ENCODE measurements at regions not wholly inside any gene's neighbourhood (a gene's known extent, or its start where the extent isn't known, plus 50 kb on each side); places are given as distances from the start of the nearest gene placed in this dataset.

- no peak for DNase-seq (ENCODE audit: low read depth in 2 of 3, low spot score in 1 of 3)
Measured at GRCh38 chr10:90398566-90398965, 459.3 kb downstream of the HTR7 start.

- DNase-seq (ENCODE audit: low read depth in 2 of 3, low spot score in 1 of 3) = no peak
Measured at GRCh38 chr10:90399782-90400181, 458.1 kb downstream of the HTR7 start.

GRCh38 chr10:90403211-90404000 is 454.4 kb downstream of the HTR7 start:
- no peak for DNase-seq (ENCODE audit: low read depth in 2 of 3, low spot score in 1 of 3)

GRCh38 chr10:90407131-90407530 is 450.7 kb downstream of the HTR7 start:
- no peak for DNase-seq (ENCODE audit: low read depth in 2 of 3, low spot score in 1 of 3)

DNA sequence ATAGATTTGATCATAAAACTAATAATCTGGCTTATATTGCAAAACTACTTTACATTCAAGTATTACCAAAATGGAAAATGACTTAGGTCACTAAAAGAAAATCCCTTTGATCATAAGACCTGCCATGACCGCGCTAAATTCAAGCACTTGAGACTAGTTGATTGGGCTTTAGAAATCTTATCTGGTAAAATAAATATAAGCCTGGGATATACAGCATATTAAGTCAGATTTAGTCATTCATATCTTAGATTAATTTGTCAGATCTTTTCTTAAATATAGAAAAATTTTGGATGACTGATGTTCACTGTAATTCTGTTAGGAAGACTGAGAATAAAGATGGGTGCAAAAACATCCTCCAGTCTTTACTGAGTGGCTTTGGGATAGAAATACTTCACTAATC is 450.0 kb downstream of the HTR7 start:
- DNase-seq (ENCODE audit: low read depth in 2 of 3, low spot score in 1 of 3) = no peak

DNA sequence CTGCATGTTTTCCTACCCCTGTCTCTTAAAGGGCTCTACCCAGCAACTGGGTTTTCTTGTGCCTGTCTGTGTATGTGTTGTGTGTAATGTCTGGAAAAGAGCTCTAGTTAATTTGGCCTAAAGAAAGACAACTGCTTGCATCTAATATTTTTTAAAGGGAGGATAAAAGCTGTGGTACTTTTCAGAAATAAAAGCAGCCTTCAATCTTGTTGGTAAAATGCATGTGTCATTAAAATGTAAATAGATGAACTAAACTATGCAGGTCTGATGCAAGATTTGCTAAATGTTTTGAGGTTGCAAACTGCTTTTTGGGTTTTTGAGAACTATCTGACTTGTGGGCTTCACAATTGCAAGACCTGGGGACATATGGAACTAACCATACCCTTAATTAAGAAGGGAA is 445.3 kb downstream of the HTR7 start:
- no peak for DNase-seq (ENCODE audit: low read depth in 2 of 3, low spot score in 1 of 3)

DNA sequence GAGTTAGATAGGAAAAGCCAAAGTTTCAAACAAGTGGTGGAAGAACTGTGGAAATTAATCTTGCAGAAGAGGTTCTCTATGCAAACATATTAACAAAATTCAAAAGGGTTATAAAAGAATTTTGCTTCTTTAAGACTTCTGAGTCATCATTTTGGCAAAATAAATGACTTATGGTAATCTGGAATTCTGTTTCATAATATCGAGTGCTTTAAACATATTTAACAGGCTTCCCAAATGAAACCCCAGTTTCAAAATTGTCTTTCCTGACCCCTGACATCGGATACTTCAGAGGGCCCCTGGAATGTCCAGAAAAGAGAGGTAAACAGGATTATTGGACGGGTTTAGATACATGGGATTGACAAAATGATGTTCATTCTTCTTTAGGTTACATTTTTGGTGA is 444.6 kb downstream of the HTR7 start:
- DNase-seq (ENCODE audit: low read depth in 2 of 3, low spot score in 1 of 3) = no peak

DNA sequence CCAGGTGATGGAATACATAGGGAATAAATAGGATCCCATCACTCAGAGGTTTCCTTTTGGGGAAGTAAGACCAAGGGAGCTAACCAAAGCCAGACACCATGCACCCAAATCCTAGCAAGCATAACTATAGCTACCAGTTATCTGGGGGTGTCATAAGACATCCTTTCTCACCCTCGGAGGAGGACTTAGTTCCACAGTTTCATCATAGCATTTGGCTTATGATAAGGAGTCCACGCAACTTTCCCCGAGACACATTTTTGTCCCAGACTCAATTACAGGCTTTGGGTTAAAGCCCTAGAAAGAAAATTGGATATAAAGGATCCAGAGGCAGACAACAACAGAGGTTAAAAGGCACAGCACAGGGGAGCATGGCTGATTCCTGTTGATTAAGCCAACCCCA is 442.9 kb downstream of the HTR7 start:
- no peak for DNase-seq (ENCODE audit: low read depth in 2 of 3, low spot score in 1 of 3)

DNA sequence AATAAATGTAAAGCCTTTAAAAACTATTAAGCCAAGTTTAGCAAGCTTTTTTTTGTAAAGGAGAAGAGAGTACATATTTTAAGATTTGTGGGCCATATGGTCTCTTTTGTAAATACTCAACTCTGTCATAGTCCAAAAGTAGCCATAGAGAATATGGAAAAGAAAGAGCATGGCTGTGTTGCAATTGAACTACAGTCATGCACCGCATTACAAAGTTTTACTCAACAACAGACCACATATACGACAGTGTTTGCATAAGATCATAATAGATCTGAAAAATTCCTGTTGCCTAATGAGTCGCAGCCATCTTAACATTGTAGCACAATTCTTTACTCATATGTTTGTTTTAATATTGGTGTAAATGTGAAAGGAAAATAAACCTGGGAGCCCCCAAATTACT is 440.8 kb downstream of the HTR7 start:
- DNase-seq (ENCODE audit: low read depth in 2 of 3, low spot score in 1 of 3) = no peak

DNA sequence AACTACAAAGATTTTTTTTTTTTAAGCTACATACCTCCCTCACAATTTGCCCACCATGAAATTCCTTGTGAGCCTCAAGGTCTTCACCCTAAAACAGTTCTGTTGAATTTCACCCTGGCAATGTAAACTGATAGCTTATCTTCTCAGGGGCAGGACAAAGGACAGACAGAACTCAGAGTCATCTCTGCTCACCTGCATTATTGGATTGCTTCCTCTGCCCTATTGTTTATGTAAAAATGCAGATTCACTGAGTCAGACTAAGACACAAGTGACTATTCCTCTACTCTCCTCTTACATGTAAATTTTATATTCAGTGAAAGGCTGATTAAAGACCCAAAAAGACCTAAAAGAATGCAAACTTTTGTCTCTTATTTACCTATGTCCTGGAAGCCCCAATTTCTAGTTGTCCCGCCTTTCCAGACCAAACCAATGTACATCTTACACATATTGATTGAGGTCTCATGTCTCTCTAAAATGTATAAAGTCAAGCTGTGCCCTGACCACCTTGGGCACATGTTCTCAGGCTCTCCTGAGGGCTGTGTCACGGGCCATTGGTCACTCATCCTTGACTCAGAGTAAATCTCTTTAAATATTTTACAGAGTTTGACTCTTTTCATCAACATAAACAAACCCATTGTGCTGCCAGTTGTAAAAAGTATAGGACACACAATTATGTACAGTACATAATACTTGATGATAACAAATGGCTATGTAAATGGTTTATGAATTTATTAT is 440.2 kb downstream of the HTR7 start:
- DNase-seq (ENCODE audit: low read depth in 2 of 3, low spot score in 1 of 3) = no peak

DNA sequence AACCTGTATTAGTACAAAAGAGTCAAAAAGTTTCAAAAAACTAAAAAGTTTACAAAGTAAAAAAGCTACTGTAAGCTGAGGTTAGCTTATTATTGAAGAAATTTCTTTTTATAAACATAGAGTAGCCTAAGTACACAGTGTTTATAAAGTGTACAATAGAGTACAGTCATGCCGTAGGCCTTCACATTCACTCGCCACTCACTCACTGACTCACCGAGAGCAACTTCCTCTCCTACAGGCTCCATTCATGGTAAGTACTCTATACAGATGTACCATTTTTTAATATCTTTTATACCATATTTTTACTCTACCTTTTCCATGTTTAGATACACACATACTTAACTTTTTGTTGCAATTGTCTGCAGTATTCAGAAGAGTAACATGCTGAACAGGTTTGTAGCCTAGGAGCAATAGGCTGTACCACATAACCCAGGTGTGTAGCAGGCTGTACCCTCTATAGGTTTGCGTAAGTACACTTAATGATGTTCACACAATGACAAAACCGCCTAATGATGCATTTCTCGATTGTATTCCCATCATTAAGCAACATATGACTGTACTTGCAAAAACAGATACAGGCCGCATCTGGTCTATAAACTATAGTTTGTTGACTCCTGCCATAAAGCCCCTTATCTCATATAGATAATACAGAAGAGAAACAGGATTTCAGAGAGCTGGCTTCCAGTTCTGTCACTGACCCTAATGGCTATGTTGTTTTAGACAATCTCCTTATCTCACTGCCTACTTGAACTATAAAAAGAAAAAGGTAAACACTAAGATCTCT is 438.8 kb downstream of the HTR7 start:
- DNase-seq (ENCODE audit: low read depth in 2 of 3, low spot score in 1 of 3) = no peak

DNA sequence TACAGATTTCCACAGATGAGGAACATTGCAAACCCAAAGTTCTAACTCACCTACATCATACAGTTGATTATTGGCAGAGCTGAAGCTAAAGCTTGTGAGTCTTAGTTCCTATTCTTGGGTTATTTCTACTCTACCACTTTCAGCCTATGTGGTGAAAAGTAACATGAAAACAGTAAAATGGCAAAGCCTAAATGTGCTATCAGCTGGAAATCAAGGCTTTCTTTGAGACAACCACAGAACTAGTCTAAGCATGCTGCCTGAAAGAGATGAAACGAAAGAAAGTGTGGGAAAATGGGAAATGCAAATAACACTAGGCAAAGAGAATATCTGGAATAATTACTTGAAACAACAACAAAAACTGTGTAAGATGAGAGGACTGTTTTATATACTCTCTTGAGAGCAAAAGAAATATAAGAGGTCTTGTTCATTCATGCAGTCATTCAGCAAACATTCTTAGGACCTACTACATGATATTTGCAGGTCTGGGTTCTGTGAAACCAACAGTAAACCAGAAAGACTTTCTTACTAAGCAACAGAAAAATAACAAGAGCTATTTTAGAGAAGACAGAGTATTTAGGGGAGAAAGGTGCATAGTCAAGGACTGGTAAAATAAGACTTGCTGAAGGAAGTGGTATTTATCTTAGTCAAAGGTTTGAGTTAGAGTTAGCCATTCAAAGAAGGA is 437.1 kb downstream of the HTR7 start:
- no peak for DNase-seq (ENCODE audit: low read depth in 2 of 3, low spot score in 1 of 3)

- DNase-seq (ENCODE audit: low read depth in 2 of 3, low spot score in 1 of 3) = no peak
Measured at GRCh38 chr10:90421874-90422273, 436.0 kb downstream of the HTR7 start.

DNA sequence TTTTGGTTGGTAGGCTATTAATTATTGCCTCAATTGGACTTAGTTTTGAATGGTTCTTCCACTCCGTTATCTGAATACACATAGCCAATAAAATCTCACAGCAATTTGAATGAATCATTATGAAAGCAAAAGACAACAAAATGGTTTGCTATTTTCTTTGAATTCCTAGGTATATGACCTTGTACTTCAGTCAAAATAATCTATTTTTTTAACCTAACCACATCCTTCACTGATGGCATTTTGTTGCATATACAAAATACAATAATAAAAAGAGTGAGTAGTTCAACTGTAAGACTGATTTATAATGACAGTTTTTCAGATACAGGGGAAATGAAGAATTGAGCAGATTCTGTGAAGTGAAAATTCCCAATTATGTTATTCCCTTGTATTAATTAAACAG is 433.1 kb downstream of the HTR7 start:
- DNase-seq (ENCODE audit: low read depth in 2 of 3, low spot score in 1 of 3) = no peak

DNA sequence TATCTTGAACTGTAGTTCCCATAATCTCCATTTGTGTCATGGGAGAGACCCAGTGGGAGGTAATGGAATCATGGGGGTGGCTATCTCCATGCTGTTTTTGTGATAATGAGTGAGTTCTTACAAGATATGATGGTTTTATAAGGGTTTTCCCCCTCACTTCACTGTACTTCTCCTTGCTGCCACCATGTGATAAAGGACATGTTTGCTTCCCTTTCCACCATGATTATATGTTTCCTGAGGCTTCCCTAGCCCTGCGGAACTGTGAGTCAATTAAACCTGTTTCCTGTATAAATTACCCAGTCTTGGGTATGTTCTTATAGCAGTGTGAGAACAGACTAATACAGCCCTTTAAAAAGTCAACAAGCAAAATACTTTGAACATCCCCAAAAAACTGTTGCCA is 427.7 kb downstream of the HTR7 start:
- no peak for DNase-seq (ENCODE audit: low read depth in 2 of 3, low spot score in 1 of 3)

GRCh38 chr10:90432866-90433265 is 425.0 kb downstream of the HTR7 start:
- no peak for DNase-seq (ENCODE audit: low read depth in 2 of 3, low spot score in 1 of 3)

- no peak for DNase-seq (ENCODE audit: low read depth in 2 of 3, low spot score in 1 of 3)
Measured at GRCh38 chr10:90435296-90435695, 422.5 kb downstream of the HTR7 start.

GRCh38 chr10:90437452-90437851 is 420.4 kb downstream of the HTR7 start:
- no peak for DNase-seq (ENCODE audit: low read depth in 2 of 3, low spot score in 1 of 3)

DNA sequence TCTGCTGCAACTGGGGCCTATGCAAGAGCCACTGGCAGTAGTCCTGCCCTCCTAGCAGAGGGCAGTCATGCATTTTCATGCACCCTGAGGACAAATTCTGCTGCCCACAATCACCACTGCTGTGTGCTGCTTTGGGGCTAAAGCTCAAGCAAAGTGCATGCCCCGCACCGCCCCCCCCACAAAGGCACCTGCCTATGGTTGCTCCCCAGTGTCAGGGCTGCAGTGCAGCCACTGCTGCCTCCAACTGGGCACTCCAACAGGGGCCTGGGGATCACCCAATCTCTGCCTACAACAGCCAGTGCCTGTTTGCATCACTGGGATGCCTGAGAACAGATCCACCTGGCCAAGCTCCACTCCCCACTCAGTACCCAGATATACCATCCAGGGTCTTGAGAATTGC is 417.0 kb downstream of the HTR7 start:
- DNase-seq (ENCODE audit: low read depth in 2 of 3, low spot score in 1 of 3) = no peak

DNA sequence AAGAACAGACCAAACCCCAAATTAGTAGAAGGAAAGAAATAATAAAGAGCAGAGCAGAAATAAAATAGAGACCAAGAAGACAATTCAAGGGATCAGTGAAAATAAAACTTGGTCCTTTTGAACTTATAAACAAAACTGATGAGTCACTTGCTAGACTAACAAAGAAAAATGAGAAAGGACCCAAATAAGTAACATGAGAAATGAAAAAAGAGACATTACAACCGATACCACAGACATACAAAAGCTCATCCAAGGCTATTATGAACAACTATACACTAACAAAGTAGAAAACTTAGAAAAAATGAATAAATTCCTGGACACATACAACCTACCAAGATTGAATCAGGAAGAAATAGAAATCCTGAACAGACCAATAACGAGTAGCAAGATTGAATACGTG is 414.5 kb downstream of the HTR7 start:
- no peak for DNase-seq (ENCODE audit: low read depth in 2 of 3, low spot score in 1 of 3)

DNA sequence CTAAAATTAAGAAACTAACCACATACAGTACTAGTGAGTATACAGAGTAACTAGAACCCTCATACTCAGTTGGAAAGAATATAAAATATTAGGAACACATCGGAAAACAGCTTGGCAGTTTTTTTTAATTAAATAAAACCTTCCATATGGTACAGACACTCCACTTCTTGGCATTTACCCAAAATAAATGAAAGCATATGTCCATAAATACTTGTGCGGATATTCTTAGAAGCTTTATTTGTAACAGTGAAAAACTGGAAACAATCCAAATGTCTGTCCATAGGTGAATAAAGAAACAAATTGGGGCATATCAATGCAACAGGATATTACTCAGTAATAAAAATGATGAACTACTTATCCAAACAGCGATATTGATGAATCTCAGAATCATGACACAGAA is 410.0 kb downstream of the HTR7 start:
- DNase-seq (ENCODE audit: low read depth in 2 of 3, low spot score in 1 of 3) = no peak
